WTC11 (cell line): ENCODE measurements at regions not wholly inside any gene's neighbourhood (a gene's known extent, or its start where the extent isn't known, plus 50 kb on each side); places are given as distances from the start of the nearest gene placed in this dataset.

ENCODE experiments used
- ATAC-seq: fragments of 200-7000 bp; cut with Tn5 transposase; 2 replicates; pipeline ENCODE4 v1.10.0; 2021; ENCODE audit warnings: mild to moderate bottlenecking, moderate library complexity
- CTCF ChIA-PET: fragments of 300-600 bp; sonication (Branson Sonifier 250); formaldehyde crosslinking; loops from one replicate; lab custom pipeline; 2021; ENCODE audit warnings: antibody characterized with exemption; lab: Charles Lee
- POLR2A ChIA-PET: fragments of 350-600 bp; sonication (Branson Sonifier 250); formaldehyde crosslinking; loops from one replicate; lab custom pipeline; 2021; ENCODE audit warnings: antibody characterized with exemption; lab: Charles Lee
- DNase-seq: peaks from one replicate; pipeline ENCODE4 v3.0.0; 2021; ENCODE audit warnings: low spot score
- H3K27ac Mint-ChIP-seq: 2 replicates; pipeline ENCODE4 v1.8.0; 2021; ENCODE audit warnings: mixed read lengths
- H3K27me3 Mint-ChIP-seq: 2 replicates; pipeline ENCODE4 v1.8.0; 2021; ENCODE audit warnings: low read depth, mild to moderate bottlenecking, moderate library complexity, mixed read lengths
- H3K36me3 Mint-ChIP-seq: 2 replicates; pipeline ENCODE4 v1.8.0; 2021; ENCODE audit warnings: mixed read lengths
- H3K4me1 Mint-ChIP-seq: 2 replicates; pipeline ENCODE4 v1.8.0; 2022; ENCODE audit warnings: mixed read lengths
- H3K4me3 Mint-ChIP-seq: 2 replicates; pipeline ENCODE4 v1.8.0; 2021; ENCODE audit warnings: mild to moderate bottlenecking, moderate library complexity, mixed read lengths
- H3K9me3 Mint-ChIP-seq: 2 replicates; pipeline ENCODE4 v1.8.0; 2021; ENCODE audit warnings: mixed read lengths
- E2F1 ChIP-seq: sonication (generic); formaldehyde crosslinking; IDR thresholded peaks from 2 replicates; pipeline ENCODE4 v1.8.0; 2022; ENCODE audit warnings: mild to moderate bottlenecking, missing genetic modification reagents
- E2F4 ChIP-seq: sonication (generic); formaldehyde crosslinking; IDR thresholded peaks from 2 replicates; pipeline ENCODE4 v1.8.1; 2022; ENCODE audit warnings: low read depth, mild to moderate bottlenecking, moderate library complexity, missing genetic modification reagents, borderline replicate concordance
- ELF4 ChIP-seq: sonication (generic); formaldehyde crosslinking; IDR thresholded peaks from 2 replicates; pipeline ENCODE4 v1.8.1; 2022; ENCODE audit warnings: low read depth, mild to moderate bottlenecking, moderate library complexity, missing genetic modification reagents
- EMX1 ChIP-seq: fragments of 250-450 bp; sonication (Bioruptor Pico); IDR thresholded peaks from 2 replicates; pipeline ENCODE4 v1.8.0; 2021; ENCODE audit warnings: mild to moderate bottlenecking
- FOXP1 ChIP-seq: sonication (generic); formaldehyde crosslinking; IDR thresholded peaks from 2 replicates; pipeline ENCODE4 v1.8.0; 2022; ENCODE audit warnings: missing genetic modification reagents, mild to moderate bottlenecking, moderate library complexity, borderline replicate concordance
- HMGA2 ChIP-seq: fragments of 250-450 bp; sonication (Bioruptor Pico); IDR thresholded peaks from 2 replicates; pipeline ENCODE4 v1.4.0; 2021; ENCODE audit warnings: mild to moderate bottlenecking, moderate library complexity
- HMGXB4 ChIP-seq: sonication (generic); formaldehyde crosslinking; IDR thresholded peaks from 2 replicates; pipeline ENCODE4 v1.8.1; 2023; ENCODE audit warnings: mild to moderate bottlenecking, moderate library complexity, missing genetic modification reagents
- IRF2 ChIP-seq: sonication (generic); formaldehyde crosslinking; IDR thresholded peaks from 2 replicates; pipeline ENCODE4 v1.8.0; 2022; ENCODE audit warnings: low read depth, missing genetic modification reagents, borderline replicate concordance
- OVOL2 ChIP-seq: fragments of 250-450 bp; sonication (Bioruptor Pico); IDR thresholded peaks from 2 replicates; pipeline ENCODE4 v1.9.0; 2021; ENCODE audit warnings: mild to moderate bottlenecking, borderline replicate concordance
- PREB ChIP-seq: sonication (generic); formaldehyde crosslinking; IDR thresholded peaks from 2 replicates; pipeline ENCODE4 v1.8.1; 2022; ENCODE audit warnings: mild to moderate bottlenecking, missing genetic modification reagents, moderate library complexity, borderline replicate concordance
- PRRX2 ChIP-seq: fragments of 250-450 bp; sonication (Bioruptor Pico); IDR thresholded peaks from 2 replicates; pipeline ENCODE4 v1.8.0; 2021; ENCODE audit warnings: mild to moderate bottlenecking
- RELA ChIP-seq: sonication (generic); formaldehyde crosslinking; IDR thresholded peaks from 2 replicates; pipeline ENCODE4 v1.8.1; 2022; ENCODE audit warnings: missing genetic modification reagents, mild to moderate bottlenecking, borderline replicate concordance
- TEAD4 ChIP-seq: sonication (generic); formaldehyde crosslinking; IDR thresholded peaks from 2 replicates; pipeline ENCODE4 v1.8.0; 2022; ENCODE audit warnings: mild to moderate bottlenecking, missing genetic modification reagents
- USF2 ChIP-seq: sonication (generic); formaldehyde crosslinking; IDR thresholded peaks from 2 replicates; pipeline ENCODE4 v1.8.1; 2023; ENCODE audit warnings: mild to moderate bottlenecking, missing genetic modification reagents, moderate library complexity
- ZBTB21 ChIP-seq: sonication (generic); formaldehyde crosslinking; IDR thresholded peaks from 2 replicates; pipeline ENCODE4 v1.8.1; 2023; ENCODE audit warnings: mild to moderate bottlenecking, missing genetic modification reagents, borderline replicate concordance
- ZMAT4 ChIP-seq: fragments of 250-450 bp; sonication (Bioruptor Pico); IDR thresholded peaks from 2 replicates; pipeline ENCODE4 v1.9.0; 2021; ENCODE audit warnings: mild to moderate bottlenecking
- ZNF121 ChIP-seq: sonication (generic); formaldehyde crosslinking; IDR thresholded peaks from 2 replicates; pipeline ENCODE4 v1.8.0; 2023; ENCODE audit warnings: missing genetic modification reagents
- ZNF138 ChIP-seq: sonication (generic); formaldehyde crosslinking; conservative IDR thresholded peaks from 2 replicates; pipeline ENCODE4 v1.8.1; 2022; ENCODE audit warnings: mild to moderate bottlenecking, moderate library complexity, missing genetic modification reagents
- ZNF232 ChIP-seq: sonication (generic); formaldehyde crosslinking; IDR thresholded peaks from 2 replicates; pipeline ENCODE4 v1.8.0; 2022; ENCODE audit warnings: mild to moderate bottlenecking, missing genetic modification reagents
- ZNF317 ChIP-seq: sonication (generic); formaldehyde crosslinking; IDR thresholded peaks from 2 replicates; pipeline ENCODE4 v1.8.1; 2023; ENCODE audit warnings: low read depth, mild to moderate bottlenecking, moderate library complexity, missing genetic modification reagents, borderline replicate concordance
- ZNF416 ChIP-seq: fragments of 250-450 bp; sonication (Bioruptor Pico); IDR thresholded peaks from 2 replicates; pipeline ENCODE4 v1.9.0; 2021; ENCODE audit warnings: mild to moderate bottlenecking, inconsistent platforms
- ZNF512 ChIP-seq: sonication (generic); formaldehyde crosslinking; IDR thresholded peaks from 2 replicates; pipeline ENCODE4 v1.8.1; 2022; ENCODE audit warnings: missing genetic modification reagents, borderline replicate concordance
- ZSCAN18 ChIP-seq: fragments of 250-450 bp; sonication (Bioruptor Pico); IDR thresholded peaks from 2 replicates; pipeline ENCODE4 v2.1.2; 2022; ENCODE audit warnings: mild to moderate bottlenecking, moderate library complexity

- H3K4me1 Mint-ChIP-seq: no peaks in the 10 kb centered on the region
- CTCF ChIA-PET: no interaction called here
- TF ChIP-seq PREB (CRISPR knock-in tag) (no peak), E2F4 (CRISPR knock-in tag) (no peak), RELA (CRISPR knock-in tag) (no peak), E2F1 (CRISPR knock-in tag) (no peak), ZNF121 (CRISPR knock-in tag) (no peak), PRRX2 (CRISPR knock-in tag) (no peak)
- H3K9me3 Mint-ChIP-seq: peaks cover 9% of the 10 kb centered on the region
- H3K27ac Mint-ChIP-seq: no peak overlapping the region
- POLR2A ChIA-PET: no interaction called here
- H3K4me3 Mint-ChIP-seq: no peak overlapping the region
- ATAC-seq (no peak), DNase-seq (no peak)
- H3K36me3 Mint-ChIP-seq: peaks cover 3% of the 10 kb centered on the region; the same call in 1 of the 2 replicates
- H3K27me3 Mint-ChIP-seq: no peaks in the 10 kb centered on the region
Measured at GRCh38 chr1:188220051-188220450, 1391.3 kb downstream of the PLA2G4A start.

- DNase-seq (no peak), ATAC-seq (no peak)
- peaks cover 14% of the 10 kb centered on the region for H3K9me3 Mint-ChIP-seq
- no peak overlapping the region for H3K4me3 Mint-ChIP-seq
- peaks cover 4% of the 10 kb centered on the region for H3K4me1 Mint-ChIP-seq
- peaks cover 3% of the 10 kb centered on the region; the same call in 1 of the 2 replicates for H3K36me3 Mint-ChIP-seq
- CTCF ChIA-PET: no interaction called here
- TF ChIP-seq IRF2 (CRISPR knock-in tag): no peak
- H3K27me3 Mint-ChIP-seq: no peaks in the 10 kb centered on the region
- H3K27ac Mint-ChIP-seq: no peak overlapping the region
- POLR2A ChIA-PET: no interaction called here
Measured at GRCh38 chr1:188224263-188224662, 1395.5 kb downstream of the PLA2G4A start.

- Mint-ChIP-seq H3K27me3 (no peaks in the 10 kb centered on the region), H3K4me3 (no peak overlapping the region), H3K36me3 (peaks cover 3% of the 10 kb centered on the region; the same call in 1 of the 2 replicates), H3K4me1 (peaks cover 4% of the 10 kb centered on the region), H3K9me3 (peaks cover 14% of the 10 kb centered on the region), H3K27ac (no peak overlapping the region)
- DNase-seq (no peak), ATAC-seq (no peak)
- ChIA-PET CTCF (no interaction called here), POLR2A (no interaction called here)
- no peak for TF ChIP-seq ZSCAN18 (CRISPR knock-in tag)
- no peak for TF ChIP-seq OVOL2 (CRISPR knock-in tag)
- no peak for TF ChIP-seq ELF4 (CRISPR knock-in tag)
- no peak for TF ChIP-seq ZNF232 (CRISPR knock-in tag)
- TF ChIP-seq HMGXB4: no peak
- TF ChIP-seq ZBTB21 (CRISPR knock-in tag): no peak
- no peak for TF ChIP-seq EMX1 (CRISPR knock-in tag)
- no peak for TF ChIP-seq TEAD4 (CRISPR knock-in tag)
- no peak for TF ChIP-seq ZMAT4
- TF ChIP-seq ZNF317 (CRISPR knock-in tag): no peak
- no peak for TF ChIP-seq ZNF138 (CRISPR knock-in tag)
- TF ChIP-seq FOXP1 (CRISPR knock-in tag): no peak
- TF ChIP-seq USF2: no peak
- TF ChIP-seq HMGA2 (CRISPR knock-in tag): no peak
- TF ChIP-seq ZNF416: no peak
- no peak for TF ChIP-seq ZNF512 (CRISPR knock-in tag)
Measured at GRCh38 chr1:188225975-188226374, 1397.2 kb downstream of the PLA2G4A start.
